ENCODE measurements at regions not wholly inside any gene's neighbourhood (a gene's known extent, or its start where the extent isn't known, plus 50 kb on each side); places are given as distances from the start of the nearest gene placed in this dataset.
"Not testable (repeated sequence)": the region's sequence is repeated elsewhere in the genome, so short reads cannot be mapped to it uniquely, and the experiment has no call there.

- H3K9ac ChIP-seq = no peak overlapping the region
- H3K36me3 ChIP-seq (ENCODE audit: low read depth) = no peaks in the 10 kb centered on the region
- no peak overlapping the region for H3K4me3 ChIP-seq
- no peaks in the 10 kb centered on the region for H3K79me2 ChIP-seq (ENCODE audit: insufficient read depth)
- TF ChIP-seq EZH2 (IDR thresholded peaks at IDR 0.05; ENCODE audit: insufficient read depth, poor library complexity, severe bottlenecking) = no peak
- no peak for TF ChIP-seq EZH2phosphoT487 (IDR thresholded peaks at IDR 0.05; ENCODE audit: insufficient read depth, low read depth)
- H3K9me2 ChIP-seq (ENCODE audit: insufficient read depth) = no peaks in the 10 kb centered on the region
- H3K4me2 ChIP-seq (ENCODE audit: unreplicated experiment) = no peak overlapping the region
- DNase-seq = no peak
- H3K4me1 ChIP-seq (ENCODE audit: insufficient read depth) = peaks cover 7% of the 10 kb centered on the region; the same call in 1 of the 2 replicates
- H3K27me3 ChIP-seq (replicated peaks; ENCODE audit: insufficient read depth) = no peaks in the 10 kb centered on the region
- no peak overlapping the region for H2AFZ ChIP-seq
- no peaks in the 10 kb centered on the region for H3K9me3 ChIP-seq (ENCODE audit: low read depth)
- in situ Hi-C loops (cut with MboI) = no loop called here
- H4K20me1 ChIP-seq (ENCODE audit: insufficient read depth) = no peaks in the 10 kb centered on the region
- 96 to 97% methylated on average over 5 of the region's 5 CpGs for WGBS, 2 experiments (ENCODE audit: low coverage in 1 of 2, low lambda C conversion rate in 2 of 2, missing lambda C conversion rate in 2 of 2)
- no peaks in the 10 kb centered on the region for H3F3A ChIP-seq (ENCODE audit: insufficient read depth)
- no peak overlapping the region for H3K27ac ChIP-seq
These were observed 82.2 kb upstream of the BCAR3 start for GRCh38 chr1:93763704-93764365.

- no peak overlapping the region for H3K4me3 ChIP-seq
- H3K27me3 ChIP-seq (replicated peaks; ENCODE audit: insufficient read depth) = no peaks in the 10 kb centered on the region
- H3K9ac ChIP-seq = no peak overlapping the region
- in situ Hi-C loops (cut with MboI) = no loop called here
- H3K9me2 ChIP-seq (ENCODE audit: insufficient read depth) = no peaks in the 10 kb centered on the region
- DNase-seq = peak; percentile 23
- no peak for TF ChIP-seq EZH2phosphoT487 (IDR thresholded peaks at IDR 0.05; ENCODE audit: insufficient read depth, low read depth)
- TF ChIP-seq EZH2 (IDR thresholded peaks at IDR 0.05; ENCODE audit: insufficient read depth, poor library complexity, severe bottlenecking) = no peak
- H3K4me2 ChIP-seq (ENCODE audit: unreplicated experiment) = no peak overlapping the region
- H3K79me2 ChIP-seq (ENCODE audit: insufficient read depth) = no peaks in the 10 kb centered on the region
- no peaks in the 10 kb centered on the region for H3K9me3 ChIP-seq (ENCODE audit: low read depth)
- no peak overlapping the region for H2AFZ ChIP-seq
- 86 to 88% methylated on average over 7 of the region's 7 CpGs for WGBS, 2 experiments (ENCODE audit: low coverage in 1 of 2, low lambda C conversion rate in 2 of 2, missing lambda C conversion rate in 2 of 2)
- H3K36me3 ChIP-seq (ENCODE audit: low read depth) = no peaks in the 10 kb centered on the region
- no peaks in the 10 kb centered on the region for H4K20me1 ChIP-seq (ENCODE audit: insufficient read depth)
- peaks cover 24% of the 10 kb centered on the region for H3K4me1 ChIP-seq (ENCODE audit: insufficient read depth)
- no peak overlapping the region for H3K27ac ChIP-seq
- peaks cover 15% of the 10 kb centered on the region; the same call in 1 of the 2 replicates for H3F3A ChIP-seq (ENCODE audit: insufficient read depth)
These were observed 77.3 kb upstream of the BCAR3 start for GRCh38 chr1:93758842-93759515.

DNA sequence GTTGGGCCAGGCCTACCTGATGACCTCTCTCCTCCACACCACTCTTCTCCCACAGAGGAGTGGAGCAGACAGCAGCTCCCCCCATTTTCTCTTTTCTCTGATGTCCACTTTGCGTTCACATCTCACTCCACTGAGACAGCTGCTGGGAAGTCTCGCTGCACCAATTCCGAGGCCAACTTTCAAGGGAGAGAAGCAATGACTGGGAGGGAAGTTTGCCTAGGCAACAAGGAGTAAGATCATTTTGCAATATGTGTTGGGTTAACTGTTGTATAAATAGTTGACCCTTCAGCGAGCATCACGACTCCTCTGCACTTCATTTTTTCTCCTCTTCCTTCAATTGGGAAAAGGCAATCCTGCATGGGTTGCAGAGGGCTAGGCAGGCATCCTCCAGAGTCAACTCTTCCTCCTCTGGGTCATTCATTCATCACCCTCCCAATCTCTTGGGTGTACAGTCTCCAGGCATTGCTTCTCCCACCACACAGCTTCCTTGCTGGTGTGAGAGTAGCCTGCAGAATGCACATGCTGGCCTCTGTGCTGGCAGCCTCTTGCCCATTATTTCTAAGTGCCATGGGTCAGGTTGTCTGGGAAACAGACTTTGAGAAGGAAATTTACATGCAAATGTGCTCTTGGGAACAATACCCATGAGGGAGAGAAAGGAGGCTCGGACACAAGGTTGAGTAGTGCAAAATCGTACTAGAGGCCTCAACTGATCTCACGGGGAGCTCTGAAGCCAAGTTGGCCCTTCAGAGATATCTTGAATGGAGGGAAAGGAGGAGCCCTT, 75.8 kb upstream of the BCAR3 start:
- Histone ChIP-seq H3K79me2 (ENCODE audit: insufficient read depth) (no peaks in the 10 kb centered on the region), H3K27ac (no peak overlapping the region), H3K36me3 (ENCODE audit: low read depth) (no peaks in the 10 kb centered on the region), H3K4me3 (no peak overlapping the region), H2AFZ (no peak overlapping the region), H3K27me3 (replicated peaks; ENCODE audit: insufficient read depth) (no peaks in the 10 kb centered on the region), H3K4me2 (ENCODE audit: unreplicated experiment) (no peak overlapping the region), H3K9ac (no peak overlapping the region), H4K20me1 (ENCODE audit: insufficient read depth) (no peaks in the 10 kb centered on the region), H3F3A (ENCODE audit: insufficient read depth) (peaks cover 30% of the 10 kb centered on the region), H3K9me3 (ENCODE audit: low read depth) (no peaks in the 10 kb centered on the region), H3K4me1 (ENCODE audit: insufficient read depth) (peaks cover 39% of the 10 kb centered on the region), H3K9me2 (ENCODE audit: insufficient read depth) (no peaks in the 10 kb centered on the region)
- WGBS, 2 experiments (ENCODE audit: low coverage in 1 of 2, low lambda C conversion rate in 2 of 2, missing lambda C conversion rate in 2 of 2) = 97 to 98% methylated on average over 8 of the region's 8 CpGs
- in situ Hi-C loops (cut with MboI) = no loop called here
- DNase-seq = no peak
- no peak for TF ChIP-seq EZH2phosphoT487 (IDR thresholded peaks at IDR 0.05; ENCODE audit: insufficient read depth, low read depth)
- TF ChIP-seq EZH2 (IDR thresholded peaks at IDR 0.05; ENCODE audit: insufficient read depth, poor library complexity, severe bottlenecking) = no peak

DNA sequence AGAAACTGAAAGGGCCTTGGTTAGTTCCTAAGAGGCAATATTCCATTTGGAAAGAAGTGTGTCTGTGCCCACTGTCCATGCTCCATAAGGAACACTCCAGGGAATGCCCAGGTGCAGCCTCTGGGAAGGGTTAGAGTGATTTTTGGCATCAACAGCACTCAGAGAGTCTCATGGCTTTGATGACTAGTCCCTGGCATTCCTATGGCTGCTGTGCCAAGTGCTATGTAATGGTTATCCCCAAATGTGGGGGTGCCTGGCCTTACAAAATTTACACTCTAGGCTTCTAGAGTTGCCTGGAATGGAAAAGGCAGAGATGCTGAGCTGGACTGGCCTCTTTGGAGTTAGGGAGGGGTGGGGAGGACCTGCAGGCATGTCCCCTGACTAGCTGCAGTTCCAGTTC, 75.0 kb upstream of the BCAR3 start:
- Histone ChIP-seq H3F3A (ENCODE audit: insufficient read depth) (peaks cover 37% of the 10 kb centered on the region), H3K79me2 (ENCODE audit: insufficient read depth) (no peaks in the 10 kb centered on the region), H3K4me2 (ENCODE audit: unreplicated experiment) (no peak overlapping the region), H2AFZ (no peak overlapping the region), H4K20me1 (ENCODE audit: insufficient read depth) (no peaks in the 10 kb centered on the region), H3K36me3 (ENCODE audit: low read depth) (no peaks in the 10 kb centered on the region), H3K4me3 (no peak overlapping the region), H3K27me3 (replicated peaks; ENCODE audit: insufficient read depth) (no peaks in the 10 kb centered on the region), H3K9me3 (ENCODE audit: low read depth) (no peaks in the 10 kb centered on the region), H3K4me1 (ENCODE audit: insufficient read depth) (peaks cover 47% of the 10 kb centered on the region), H3K9ac (no peak overlapping the region), H3K27ac (no peak overlapping the region), H3K9me2 (ENCODE audit: insufficient read depth) (no peaks in the 10 kb centered on the region)
- in situ Hi-C loops (cut with MboI) = no loop called here
- TF ChIP-seq EZH2 (IDR thresholded peaks at IDR 0.05; ENCODE audit: insufficient read depth, poor library complexity, severe bottlenecking) (no peak), EZH2phosphoT487 (IDR thresholded peaks at IDR 0.05; ENCODE audit: insufficient read depth, low read depth) (no peak)
- peak; percentile 68 for DNase-seq

DNA sequence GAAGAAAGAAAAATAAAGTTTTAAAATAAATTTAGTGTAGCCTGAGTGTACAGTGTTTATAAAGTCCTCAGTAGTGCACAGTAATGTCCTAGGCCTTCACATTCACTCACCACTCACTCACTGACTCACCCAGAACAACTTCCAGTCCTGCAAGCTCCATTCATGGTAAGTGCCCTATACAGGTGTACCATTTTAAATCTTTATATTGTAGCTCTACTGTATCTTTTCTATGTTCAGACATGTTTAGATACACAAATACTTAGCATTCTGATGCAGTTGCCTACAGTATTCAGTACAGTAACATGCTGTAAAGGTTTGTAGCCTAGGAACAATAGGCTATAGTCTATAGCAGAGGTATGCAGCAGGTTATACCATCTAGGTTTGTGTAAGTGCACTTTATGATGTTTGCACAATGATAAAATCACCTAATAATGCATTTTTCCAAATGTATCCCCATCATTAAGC, 73.6 kb upstream of the BCAR3 start:
- not testable (repeated sequence) for H3K36me3 ChIP-seq (ENCODE audit: low read depth)

More for the DNA sequence above, 73.6 kb upstream of the BCAR3 start:
- H4K20me1 ChIP-seq (ENCODE audit: insufficient read depth); in situ Hi-C loops (cut with MboI); H3K79me2 ChIP-seq (ENCODE audit: insufficient read depth); H2AFZ ChIP-seq; H3K9me3 ChIP-seq (ENCODE audit: low read depth); H3K27me3 ChIP-seq (replicated peaks; ENCODE audit: insufficient read depth); H3K9me2 ChIP-seq (ENCODE audit: insufficient read depth); H3K4me3 ChIP-seq; H3K9ac ChIP-seq: not testable (repeated sequence)
- DNase-seq = peak; percentile 36
- Histone ChIP-seq H3F3A (ENCODE audit: insufficient read depth) (peaks cover 37% of the 10 kb centered on the region), H3K27ac (peak overlapping the region; percentile 85), H3K4me1 (ENCODE audit: insufficient read depth) (peaks cover 54% of the 10 kb centered on the region), H3K4me2 (ENCODE audit: unreplicated experiment) (peak overlapping the region; percentile 27)
